ENCODE measurements at regions not wholly inside any gene's neighbourhood (a gene's known extent, or its start where the extent isn't known, plus 50 kb on each side); places are given as distances from the start of the nearest gene placed in this dataset.
"Not testable (repeated sequence)": the region's sequence is repeated elsewhere in the genome, so short reads cannot be mapped to it uniquely, and the experiment has no call there.

GRCh38 chrX:9271789-9272525 lies 192.9 kb upstream of the TBL1X start:
- DNase-seq: no peak

GRCh38 chrX:9273744-9274143 lies 191.1 kb upstream of the TBL1X start:
- DNase-seq: no peak

- DNase-seq: no peak
Measured at GRCh38 chrX:9278475-9279233, 186.2 kb upstream of the TBL1X start.

GRCh38 chrX:9279234-9279544 lies 185.7 kb upstream of the TBL1X start:
- DNase-seq: no peak

- DNase-seq: no peak
Measured at GRCh38 chrX:9280831-9281230, 184.0 kb upstream of the TBL1X start.

GRCh38 chrX:9282325-9282724 lies 182.5 kb upstream of the TBL1X start:
- DNase-seq: no peak

- DNase-seq: no peak
Measured at GRCh38 chrX:9285342-9285771, 179.5 kb upstream of the TBL1X start.

- DNase-seq: no peak
Measured at GRCh38 chrX:9286234-9286633, 178.6 kb upstream of the TBL1X start.

- peak; percentile 77 for DNase-seq
Measured at GRCh38 chrX:9291629-9292028, 173.2 kb upstream of the TBL1X start.

- DNase-seq: no peak
Measured at GRCh38 chrX:9293051-9293496, 171.8 kb upstream of the TBL1X start.

- DNase-seq: no peak
Measured at GRCh38 chrX:9293903-9294302, 171.0 kb upstream of the TBL1X start.

- DNase-seq: no peak
Measured at GRCh38 chrX:9295551-9295950, 169.3 kb upstream of the TBL1X start.

- no peak for DNase-seq
Measured at GRCh38 chrX:9298221-9298620, 166.6 kb upstream of the TBL1X start.

GRCh38 chrX:9299681-9300080 lies 165.2 kb upstream of the TBL1X start:
- not testable (repeated sequence) for DNase-seq

- no peak for DNase-seq
Measured at GRCh38 chrX:9301836-9302235, 163.0 kb upstream of the TBL1X start.

GRCh38 chrX:9302381-9302780 lies 162.5 kb upstream of the TBL1X start:
- DNase-seq: no peak

- no peak for DNase-seq
Measured at GRCh38 chrX:9308426-9308825, 156.4 kb upstream of the TBL1X start.

GRCh38 chrX:9310616-9311015 lies 154.2 kb upstream of the TBL1X start:
- no peak for DNase-seq

GRCh38 chrX:9311421-9312160 lies 153.3 kb upstream of the TBL1X start:
- DNase-seq: no peak

GRCh38 chrX:9312922-9313867 lies 151.7 kb upstream of the TBL1X start:
- DNase-seq: no peak

- DNase-seq: no peak
Measured at GRCh38 chrX:9315086-9315485, 149.8 kb upstream of the TBL1X start.

GRCh38 chrX:9316096-9316495 lies 148.8 kb upstream of the TBL1X start:
- no peak for DNase-seq

- DNase-seq: no peak
Measured at GRCh38 chrX:9317176-9317575, 147.7 kb upstream of the TBL1X start.

Data from NCI-H1105 (cell line).